ENCODE measurements at regions not wholly inside any gene's neighbourhood (a gene's known extent, or its start where the extent isn't known, plus 50 kb on each side); places are given as distances from the start of the nearest gene placed in this dataset.

DNA sequence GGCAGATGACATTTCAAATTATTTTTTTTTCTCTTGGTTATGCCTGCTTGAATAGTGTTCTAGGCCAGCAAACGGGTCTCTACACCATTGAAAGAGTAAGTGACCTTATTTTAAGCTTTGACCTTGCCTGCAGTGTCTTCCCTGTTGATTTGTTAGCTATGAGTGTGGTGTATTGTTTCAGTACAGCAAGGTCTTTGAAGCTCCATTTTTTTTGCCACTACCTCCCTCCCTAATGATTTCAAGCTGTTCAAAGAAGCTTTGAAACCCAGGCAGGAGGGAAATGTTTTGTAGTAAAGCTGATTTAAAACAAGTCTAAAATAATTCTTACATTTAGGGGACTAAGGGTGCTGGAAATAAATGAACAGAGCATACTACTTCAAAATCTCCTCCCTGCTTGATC is 1249.8 kb downstream of the ROBO1 start:
- no peaks in the 10 kb centered on the region for H3K36me3 Mint-ChIP-seq
- no peaks in the 10 kb centered on the region for H3K4me1 Mint-ChIP-seq
- TF ChIP-seq, protein P1, sequence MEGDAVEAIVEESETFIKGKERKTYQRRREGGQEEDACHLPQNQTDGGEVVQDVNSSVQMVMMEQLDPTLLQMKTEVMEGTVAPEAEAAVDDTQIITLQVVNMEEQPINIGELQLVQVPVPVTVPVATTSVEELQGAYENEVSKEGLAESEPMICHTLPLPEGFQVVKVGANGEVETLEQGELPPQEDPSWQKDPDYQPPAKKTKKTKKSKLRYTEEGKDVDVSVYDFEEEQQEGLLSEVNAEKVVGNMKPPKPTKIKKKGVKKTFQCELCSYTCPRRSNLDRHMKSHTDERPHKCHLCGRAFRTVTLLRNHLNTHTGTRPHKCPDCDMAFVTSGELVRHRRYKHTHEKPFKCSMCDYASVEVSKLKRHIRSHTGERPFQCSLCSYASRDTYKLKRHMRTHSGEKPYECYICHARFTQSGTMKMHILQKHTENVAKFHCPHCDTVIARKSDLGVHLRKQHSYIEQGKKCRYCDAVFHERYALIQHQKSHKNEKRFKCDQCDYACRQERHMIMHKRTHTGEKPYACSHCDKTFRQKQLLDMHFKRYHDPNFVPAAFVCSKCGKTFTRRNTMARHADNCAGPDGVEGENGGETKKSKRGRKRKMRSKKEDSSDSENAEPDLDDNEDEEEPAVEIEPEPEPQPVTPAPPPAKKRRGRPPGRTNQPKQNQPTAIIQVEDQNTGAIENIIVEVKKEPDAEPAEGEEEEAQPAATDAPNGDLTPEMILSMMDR (IDR thresholded peaks at IDR 0.05), result no peak
- Histone ChIP-seq H3K79me2 (ENCODE audit: insufficient read depth, low read length) (no peaks in the 10 kb centered on the region), H3K27ac (ENCODE audit: low read depth in 1 of 2, low read length in 2 of 2) (no peak overlapping the region), H3K36me3 (replicated peaks in 1 of 2; ENCODE audit: control insufficient read depth in 1 of 2, insufficient read depth in 2 of 2, low read length in 2 of 2) (no peaks in the 10 kb centered on the region), H3K4me2 (replicated peaks; ENCODE audit: extremely low read depth, low read length, poor library complexity, severe bottlenecking) (no peak overlapping the region), H2AFZ (ENCODE audit: insufficient read depth, low read depth, low read length, poor library complexity, severe bottlenecking) (no peak overlapping the region), H3K27me3 (ENCODE audit: control insufficient read depth in 2 of 2, insufficient read depth in 2 of 2, low read length in 2 of 2) (no peaks in the 10 kb centered on the region), H3K4me3 (replicated peaks in 1 of 3; ENCODE audit: low read depth in 2 of 3, low read length in 3 of 3) (no peak overlapping the region), H3K9me3 (replicated peaks in 1 of 2; ENCODE audit: control insufficient read depth in 1 of 2, insufficient read depth in 1 of 2, low read length in 2 of 2) (no peaks in the 10 kb centered on the region), H3K9ac (ENCODE audit: insufficient read depth, low read length, poor library complexity, severe bottlenecking) (no peak overlapping the region), H3K4me1 (ENCODE audit: control insufficient read depth in 1 of 2, insufficient read depth in 2 of 2, low read length in 2 of 2) (no peaks in the 10 kb centered on the region), H4K20me1 (ENCODE audit: insufficient read depth, low read length) (no peaks in the 10 kb centered on the region)
- WGBS (ENCODE audit: insufficient coverage), result no CpG with 5 or more reads among the region's 1 CpG
- no peaks in the 10 kb centered on the region for H3K27me3 Mint-ChIP-seq (ENCODE audit: low read depth in 3 of 3)
- no peak for DNase-seq
- H3K27ac Mint-ChIP-seq, result no peak overlapping the region
- H3K4me3 Mint-ChIP-seq, result no peak overlapping the region
- peaks cover 0 to 2% (median 0%) of the 10 kb centered on the region in 7 donors for H3K9me3 Mint-ChIP-seq
- intact Hi-C loops (cut with micrococcal nuclease), result no loop called here

DNA sequence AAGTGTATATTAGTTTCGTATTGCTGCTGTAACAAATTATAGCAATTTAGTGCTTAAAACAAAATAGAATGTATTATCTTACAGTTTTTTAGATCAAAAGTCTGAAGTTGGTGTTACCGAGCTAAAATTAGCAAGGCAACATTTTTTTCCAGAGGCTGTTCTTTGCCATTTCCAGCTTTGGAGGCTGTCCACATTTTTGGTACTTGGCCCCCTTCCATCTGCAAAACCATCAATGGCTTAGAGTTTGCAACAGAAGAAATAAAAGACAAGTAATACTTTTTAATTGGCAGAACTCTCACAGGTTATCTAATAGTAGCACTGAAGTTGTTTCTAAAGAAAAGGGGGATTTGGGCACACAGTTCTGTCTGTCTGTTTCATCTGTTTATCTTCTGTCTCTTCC is 1248.5 kb downstream of the ROBO1 start:
- TF ChIP-seq, protein P1 (IDR thresholded peaks at IDR 0.05), result no peak
- no peak overlapping the region for H3K4me2 ChIP-seq (replicated peaks; ENCODE audit: extremely low read depth, low read length, poor library complexity, severe bottlenecking)
- H3K4me1 Mint-ChIP-seq, result no peaks in the 10 kb centered on the region
- H3K36me3 ChIP-seq (replicated peaks in 1 of 2; ENCODE audit: control insufficient read depth in 1 of 2, insufficient read depth in 2 of 2, low read length in 2 of 2), result no peaks in the 10 kb centered on the region
- 50% methylated on average over 1 of the region's 2 CpGs for WGBS (ENCODE audit: insufficient coverage)
- H3K4me3 ChIP-seq (replicated peaks in 1 of 3; ENCODE audit: low read depth in 2 of 3, low read length in 3 of 3), result no peak overlapping the region
- no peak overlapping the region for H2AFZ ChIP-seq (ENCODE audit: insufficient read depth, low read depth, low read length, poor library complexity, severe bottlenecking)
- no peak overlapping the region for H3K27ac ChIP-seq (ENCODE audit: low read depth in 1 of 2, low read length in 2 of 2)
- H3K27me3 ChIP-seq (ENCODE audit: control insufficient read depth in 2 of 2, insufficient read depth in 2 of 2, low read length in 2 of 2), result no peaks in the 10 kb centered on the region
- no peak overlapping the region for H3K9ac ChIP-seq (ENCODE audit: insufficient read depth, low read length, poor library complexity, severe bottlenecking)
- no peaks in the 10 kb centered on the region for H3K4me1 ChIP-seq (ENCODE audit: control insufficient read depth in 1 of 2, insufficient read depth in 2 of 2, low read length in 2 of 2)
- no peaks in the 10 kb centered on the region for H3K79me2 ChIP-seq (ENCODE audit: insufficient read depth, low read length)
- no peaks in the 10 kb centered on the region for H3K36me3 Mint-ChIP-seq
- H3K9me3 ChIP-seq (replicated peaks in 1 of 2; ENCODE audit: control insufficient read depth in 1 of 2, insufficient read depth in 1 of 2, low read length in 2 of 2), result no peaks in the 10 kb centered on the region
- DNase-seq, result no peak
- peaks cover 0 to 2% (median 0%) of the 10 kb centered on the region in 7 donors for H3K9me3 Mint-ChIP-seq
- no peaks in the 10 kb centered on the region for H4K20me1 ChIP-seq (ENCODE audit: insufficient read depth, low read length)
- H3K4me3 Mint-ChIP-seq, result no peak overlapping the region
- H3K27ac Mint-ChIP-seq, result no peak overlapping the region
- intact Hi-C loops (cut with micrococcal nuclease), result no loop called here
- no peaks in the 10 kb centered on the region for H3K27me3 Mint-ChIP-seq (ENCODE audit: low read depth in 3 of 3)

Measured in CD14-positive monocyte (primary cell).